Thyroid gland (tissue), 4 donors: ENCODE measurements at regions not wholly inside any gene's neighbourhood (a gene's known extent, or its start where the extent isn't known, plus 50 kb on each side); places are given as distances from the start of the nearest gene placed in this dataset.

Experiments used
- DNase-seq, 2 donors: peaks; one replicate each; pipeline ENCODE4 v3.0.0-alpha.2; 2019
- H3K27ac ChIP-seq, 3 donors: fragments of 200-600 bp; sonication (generic); 1 replicate in 2 of 3; 2 replicates in 1 of 3; pipeline ENCODE4 v1.5.1; 2016 to 2019; ENCODE audit warnings: mild to moderate bottlenecking in 1 of 3, moderate library complexity in 1 of 3
- H3K27me3 ChIP-seq: fragments of 200-600 bp; sonication (generic); one replicate; pipeline ENCODE4 v1.5.1; 2019
- H3K36me3 ChIP-seq, 2 donors: fragments of 200-600 bp; sonication (generic); one replicate each; pipeline ENCODE4 v1.5.1; 2016 to 2019
- H3K4me1 ChIP-seq, 2 donors: fragments of 200-600 bp; sonication (generic); one replicate each; pipeline ENCODE4 v1.5.1; 2017 to 2019
- H3K4me3 ChIP-seq, 3 donors: fragments of 200-600 bp; sonication (generic); replicated peaks in 1 of 3; 1 replicate in 2 of 3; 2 replicates in 1 of 3; pipeline ENCODE4 v1.5.1; 2016; ENCODE audit warnings: mild to moderate bottlenecking in 1 of 3
- H3K9me3 ChIP-seq: fragments of 200-600 bp; sonication (generic); one replicate; pipeline ENCODE4 v1.5.1; 2017
- CTCF ChIP-seq, 6 experiments: fragments of 200-600 bp in 3 of 6; fragments of 450-650 bp in 3 of 6; sonication (generic) in 3 of 6; IDR thresholded peaks; one replicate each; pipeline ENCODE4 v1.5.1; 2016 to 2019; ENCODE audit warnings: antibody characterized with exemption in 6 of 6, mild to moderate bottlenecking in 2 of 6, inconsistent platforms in 1 of 6, moderate library complexity in 1 of 6
- POLR2A ChIP-seq, 2 donors: fragments of 450-650 bp; IDR thresholded peaks; one replicate each; pipeline ENCODE4 v1.6.1; 2017; ENCODE audit warnings: antibody characterized with exemption in 2 of 2, mild to moderate bottlenecking in 2 of 2, moderate library complexity in 1 of 2
- WGBS, 2 donors: methylation state at CpG; one replicate each; pipeline ENCODE4 v1.1.5; 2017; 5-methylcytosine and 5-hydroxymethylcytosine counted together
- intact Hi-C: fragments of 100-400 bp; cut with DNase I; formaldehyde crosslinking; loops from one replicate; pipeline ENCODE4 v1.15.1; 2023

GRCh38 chr10:123523833-123524232, 142.3 kb upstream of the GPR26 start:
- Histone ChIP-seq H3K4me3 (no peak overlapping the region), H3K36me3 (no peaks in the 10 kb centered on the region), H3K9me3 (no peaks in the 10 kb centered on the region), H3K27ac (no peak overlapping the region), H3K27me3 (no peaks in the 10 kb centered on the region), H3K4me1 (no peaks in the 10 kb centered on the region)
- 86 to 88% methylated on average over 3 of the region's 3 CpGs for WGBS, 2 donors
- intact Hi-C loops = no loop called here
- no peak for TF ChIP-seq POLR2A (IDR thresholded peaks at IDR 0.05)
- TF ChIP-seq CTCF (IDR thresholded peaks at IDR 0.05) = no peak
- no peak for DNase-seq

- no peaks in the 10 kb centered on the region for H3K36me3 ChIP-seq
- TF ChIP-seq POLR2A (IDR thresholded peaks at IDR 0.05) (no peak), CTCF (IDR thresholded peaks at IDR 0.05) (no peak)
- DNase-seq = no peak
- H3K9me3 ChIP-seq = no peaks in the 10 kb centered on the region
- H3K27me3 ChIP-seq = no peaks in the 10 kb centered on the region
- no peaks in the 10 kb centered on the region for H3K4me1 ChIP-seq
- intact Hi-C loops = no loop called here
- no peak overlapping the region for H3K27ac ChIP-seq
- no peak overlapping the region for H3K4me3 ChIP-seq
- 75 to 79% methylated on average over 7 of the region's 7 CpGs for WGBS, 2 donors
Observed at GRCh38 chr10:123526356-123527064, 139.6 kb upstream of the GPR26 start.

- no peaks in the 10 kb centered on the region for H3K9me3 ChIP-seq
- no peaks in the 10 kb centered on the region for H3K27me3 ChIP-seq
- intact Hi-C loops = no loop called here
- no peak overlapping the region for H3K4me3 ChIP-seq
- no peaks in the 10 kb centered on the region for H3K36me3 ChIP-seq
- no peak overlapping the region for H3K27ac ChIP-seq
- H3K4me1 ChIP-seq = no peaks in the 10 kb centered on the region
- no peak for TF ChIP-seq POLR2A (IDR thresholded peaks at IDR 0.05)
- no peak for TF ChIP-seq CTCF (IDR thresholded peaks at IDR 0.05)
- DNase-seq = no peak
Observed at GRCh38 chr10:123527151-123527550, 139.0 kb upstream of the GPR26 start.

GRCh38 chr10:123529146-123529760, 136.9 kb upstream of the GPR26 start:
- no peak for DNase-seq
- TF ChIP-seq CTCF (IDR thresholded peaks at IDR 0.05) (no peak), POLR2A (IDR thresholded peaks at IDR 0.05) (no peak)
- Histone ChIP-seq H3K27ac (no peak overlapping the region), H3K4me1 (no peaks in the 10 kb centered on the region), H3K4me3 (no peak overlapping the region), H3K27me3 (no peaks in the 10 kb centered on the region), H3K9me3 (no peaks in the 10 kb centered on the region), H3K36me3 (no peaks in the 10 kb centered on the region)
- 71 to 73% methylated on average over 5 to 6 of the region's 10 CpGs for WGBS, 2 donors
- intact Hi-C loops = no loop called here

GRCh38 chr10:123530166-123530870, 135.8 kb upstream of the GPR26 start:
- Histone ChIP-seq H3K4me1 (no peaks in the 10 kb centered on the region), H3K4me3 (no peak overlapping the region), H3K27me3 (no peaks in the 10 kb centered on the region), H3K27ac (no peak overlapping the region), H3K9me3 (no peaks in the 10 kb centered on the region), H3K36me3 (no peaks in the 10 kb centered on the region)
- TF ChIP-seq POLR2A (IDR thresholded peaks at IDR 0.05) = no peak
- TF ChIP-seq CTCF (IDR thresholded peaks at IDR 0.05) = no peak
- no peak for DNase-seq
- intact Hi-C loops = no loop called here
- 71 to 77% methylated on average over 8 to 9 of the region's 9 CpGs for WGBS, 2 donors
